ENCODE measurements at regions not wholly inside any gene's neighbourhood (a gene's known extent, or its start where the extent isn't known, plus 50 kb on each side); places are given as distances from the start of the nearest gene placed in this dataset.

DNA sequence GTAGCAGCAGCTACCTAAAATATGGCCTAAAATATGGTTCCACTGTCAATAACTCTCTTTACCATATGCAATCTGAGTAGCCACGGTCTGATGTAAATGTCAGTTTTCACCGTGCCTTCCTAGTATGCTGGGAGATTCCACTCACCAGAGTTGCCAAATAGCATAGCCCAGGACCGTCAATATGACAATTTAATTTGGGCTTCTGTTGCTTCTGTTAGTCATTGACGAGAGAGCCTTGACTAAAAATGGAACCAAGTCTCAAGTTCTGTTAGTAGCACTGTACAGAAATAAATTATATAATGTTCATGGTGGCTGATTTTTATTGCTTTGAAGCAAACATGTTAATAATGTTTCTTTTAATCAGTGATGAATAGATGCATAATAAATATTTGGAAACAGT, 348.4 kb downstream of the BCAT1 start:
- TF ChIP-seq, protein P1, sequence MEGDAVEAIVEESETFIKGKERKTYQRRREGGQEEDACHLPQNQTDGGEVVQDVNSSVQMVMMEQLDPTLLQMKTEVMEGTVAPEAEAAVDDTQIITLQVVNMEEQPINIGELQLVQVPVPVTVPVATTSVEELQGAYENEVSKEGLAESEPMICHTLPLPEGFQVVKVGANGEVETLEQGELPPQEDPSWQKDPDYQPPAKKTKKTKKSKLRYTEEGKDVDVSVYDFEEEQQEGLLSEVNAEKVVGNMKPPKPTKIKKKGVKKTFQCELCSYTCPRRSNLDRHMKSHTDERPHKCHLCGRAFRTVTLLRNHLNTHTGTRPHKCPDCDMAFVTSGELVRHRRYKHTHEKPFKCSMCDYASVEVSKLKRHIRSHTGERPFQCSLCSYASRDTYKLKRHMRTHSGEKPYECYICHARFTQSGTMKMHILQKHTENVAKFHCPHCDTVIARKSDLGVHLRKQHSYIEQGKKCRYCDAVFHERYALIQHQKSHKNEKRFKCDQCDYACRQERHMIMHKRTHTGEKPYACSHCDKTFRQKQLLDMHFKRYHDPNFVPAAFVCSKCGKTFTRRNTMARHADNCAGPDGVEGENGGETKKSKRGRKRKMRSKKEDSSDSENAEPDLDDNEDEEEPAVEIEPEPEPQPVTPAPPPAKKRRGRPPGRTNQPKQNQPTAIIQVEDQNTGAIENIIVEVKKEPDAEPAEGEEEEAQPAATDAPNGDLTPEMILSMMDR (IDR thresholded peaks at IDR 0.05 in 2 of 3, conservative IDR thresholded peaks at IDR 0.05 in 1 of 3; ENCODE audit: borderline replicate concordance in 1 of 3, insufficient read depth in 1 of 3, low read depth in 2 of 3, low read length in 2 of 3): no peak
- no peak for TF ChIP-seq POLR2A (IDR thresholded peaks at IDR 0.05; ENCODE audit: borderline replicate concordance, extremely low read depth, insufficient read depth, insufficient read length)
- TF ChIP-seq JUND (IDR thresholded peaks at IDR 0.05): no peak
- no peak for TF ChIP-seq EZH2 (IDR thresholded peaks at IDR 0.05)
- no peak for TF ChIP-seq TCF7L2 (IDR thresholded peaks at IDR 0.05; ENCODE audit: borderline replicate concordance, extremely low read depth, insufficient read depth, insufficient read length)
- TF ChIP-seq, protein P2, sequence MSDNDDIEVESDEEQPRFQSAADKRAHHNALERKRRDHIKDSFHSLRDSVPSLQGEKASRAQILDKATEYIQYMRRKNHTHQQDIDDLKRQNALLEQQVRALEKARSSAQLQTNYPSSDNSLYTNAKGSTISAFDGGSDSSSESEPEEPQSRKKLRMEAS (IDR thresholded peaks at IDR 0.05): no peak
- no peak for TF ChIP-seq POLR2AphosphoS5 (IDR thresholded peaks at IDR 0.05; ENCODE audit: low read depth, low read length)
- TF ChIP-seq CEBPB (IDR thresholded peaks at IDR 0.05; ENCODE audit: low read depth): no peak
- no peak for TF ChIP-seq ZNF274 (IDR thresholded peaks at IDR 0.05; ENCODE audit: low read depth, low read length)
- TF ChIP-seq EGR1 (IDR thresholded peaks at IDR 0.05; ENCODE audit: low read depth): no peak

Measured in HCT116 (cell line).